NCI-H187 (cell line): ENCODE measurements at regions not wholly inside any gene's neighbourhood (a gene's known extent, or its start where the extent isn't known, plus 50 kb on each side); places are given as distances from the start of the nearest gene placed in this dataset.
"Not testable (repeated sequence)": the region's sequence is repeated elsewhere in the genome, so short reads cannot be mapped to it uniquely, and the experiment has no call there.

ENCODE experiments used
- DNase-seq, 2 experiments: peaks; one replicate each; lab custom pipeline; 2025; lab: John Stamatoyannopoulos, UW

- no peak for DNase-seq
These were observed 79.8 kb downstream of the ZNF92 start for GRCh38 chr7:65453341-65454030.

GRCh38 chr7:65454469-65454868 is 80.8 kb downstream of the ZNF92 start:
- no peak for DNase-seq

- DNase-seq, result not testable (repeated sequence)
These were observed 81.4 kb downstream of the ZNF92 start for GRCh38 chr7:65455050-65455449.

- DNase-seq, result no peak
These were observed 84.0 kb downstream of the ZNF92 start for GRCh38 chr7:65457705-65458104.

GRCh38 chr7:65459438-65459837 is 85.8 kb downstream of the ZNF92 start:
- DNase-seq, result no peak

GRCh38 chr7:65462148-65462716 is 88.6 kb downstream of the ZNF92 start:
- DNase-seq, result no peak

- no peak for DNase-seq
These were observed 89.5 kb downstream of the ZNF92 start for GRCh38 chr7:65463184-65463583.

- DNase-seq, result not testable (repeated sequence)
These were observed 96.4 kb downstream of the ZNF92 start for GRCh38 chr7:65469919-65470558.

- no peak for DNase-seq
These were observed 97.9 kb downstream of the ZNF92 start for GRCh38 chr7:65471587-65471986.

GRCh38 chr7:65475040-65475726 is 101.5 kb downstream of the ZNF92 start:
- DNase-seq, result no peak

GRCh38 chr7:65475734-65476319 is 102.2 kb downstream of the ZNF92 start:
- DNase-seq, result no peak

GRCh38 chr7:65477326-65477725 is 103.7 kb downstream of the ZNF92 start:
- no peak for DNase-seq

GRCh38 chr7:65489260-65489767 is 115.7 kb downstream of the ZNF92 start:
- DNase-seq, result no peak

- DNase-seq, result not testable (repeated sequence)
These were observed 123.0 kb downstream of the ZNF92 start for GRCh38 chr7:65496697-65497096.

GRCh38 chr7:65503434-65504152 is 129.9 kb downstream of the ZNF92 start:
- DNase-seq, result no peak

GRCh38 chr7:65504504-65505319 is 131.1 kb downstream of the ZNF92 start:
- not testable (repeated sequence) for DNase-seq

- DNase-seq, result not testable (repeated sequence)
These were observed 131.6 kb downstream of the ZNF92 start for GRCh38 chr7:65505320-65505633.

- not testable (repeated sequence) for DNase-seq
These were observed 135.1 kb downstream of the ZNF92 start for GRCh38 chr7:65508581-65509367.

GRCh38 chr7:65509368-65510186 is 135.9 kb downstream of the ZNF92 start:
- DNase-seq, result no peak
